Epithelial cell of proximal tubule (primary cell): ENCODE measurements at regions not wholly inside any gene's neighbourhood (a gene's known extent, or its start where the extent isn't known, plus 50 kb on each side); places are given as distances from the start of the nearest gene placed in this dataset.
A peak's percentile ranks its signal among the peaks of the same experiment; 100 is the strongest.

Experiments used
- DNase-seq: peaks from one replicate; pipeline ENCODE4 v3.0.0-alpha.2; 2011; ENCODE audit warnings: low read depth
- H3K4me3 ChIP-seq: 2 replicates; pipeline ENCODE4 v1.5.1; 2011; ENCODE audit warnings: low read depth, mild to moderate bottlenecking, low read length
- TF ChIP-seq, protein P1 (sequence below): conservative IDR thresholded peaks from 2 replicates; pipeline ENCODE4 v1.5.1; 2012; ENCODE audit warnings: low read depth, mild to moderate bottlenecking, low read length

DNA sequence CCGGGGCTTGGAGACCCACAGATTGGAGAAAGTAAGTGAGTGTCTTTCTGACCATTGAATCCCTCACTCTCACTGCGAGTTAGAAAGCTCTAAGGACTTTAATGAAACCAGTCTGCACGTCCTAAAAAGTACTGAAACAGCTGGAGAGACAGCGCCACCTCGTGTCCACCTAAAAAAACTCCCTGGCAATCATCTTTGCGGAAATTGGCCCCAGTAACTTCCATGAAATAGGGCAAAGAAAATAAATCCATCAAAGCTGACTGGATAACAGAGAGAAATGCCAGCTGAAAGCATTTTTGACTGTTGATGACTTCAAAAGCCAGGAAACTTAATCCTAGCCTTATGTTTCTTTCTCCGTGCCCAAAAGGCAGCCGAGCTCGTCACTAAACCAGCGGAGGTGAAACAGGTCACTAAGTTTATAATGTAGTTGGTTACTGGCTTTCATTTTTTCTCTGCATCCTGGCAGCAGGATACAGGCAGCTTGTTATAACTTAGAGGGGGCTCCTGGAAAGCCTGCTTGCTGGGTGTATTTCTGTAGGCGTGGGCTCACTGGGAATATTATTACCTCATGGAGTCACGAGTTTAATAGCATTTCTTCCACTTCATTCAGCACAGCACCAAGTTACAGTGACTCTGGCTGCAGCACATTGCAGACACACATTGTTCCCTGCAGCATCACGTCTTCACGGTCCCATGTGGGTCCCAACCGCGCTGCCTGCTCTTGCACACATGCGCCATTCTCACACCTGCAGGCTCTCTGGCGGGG lies 266.5 kb downstream of the HRH4 start:
- TF ChIP-seq, protein P1, sequence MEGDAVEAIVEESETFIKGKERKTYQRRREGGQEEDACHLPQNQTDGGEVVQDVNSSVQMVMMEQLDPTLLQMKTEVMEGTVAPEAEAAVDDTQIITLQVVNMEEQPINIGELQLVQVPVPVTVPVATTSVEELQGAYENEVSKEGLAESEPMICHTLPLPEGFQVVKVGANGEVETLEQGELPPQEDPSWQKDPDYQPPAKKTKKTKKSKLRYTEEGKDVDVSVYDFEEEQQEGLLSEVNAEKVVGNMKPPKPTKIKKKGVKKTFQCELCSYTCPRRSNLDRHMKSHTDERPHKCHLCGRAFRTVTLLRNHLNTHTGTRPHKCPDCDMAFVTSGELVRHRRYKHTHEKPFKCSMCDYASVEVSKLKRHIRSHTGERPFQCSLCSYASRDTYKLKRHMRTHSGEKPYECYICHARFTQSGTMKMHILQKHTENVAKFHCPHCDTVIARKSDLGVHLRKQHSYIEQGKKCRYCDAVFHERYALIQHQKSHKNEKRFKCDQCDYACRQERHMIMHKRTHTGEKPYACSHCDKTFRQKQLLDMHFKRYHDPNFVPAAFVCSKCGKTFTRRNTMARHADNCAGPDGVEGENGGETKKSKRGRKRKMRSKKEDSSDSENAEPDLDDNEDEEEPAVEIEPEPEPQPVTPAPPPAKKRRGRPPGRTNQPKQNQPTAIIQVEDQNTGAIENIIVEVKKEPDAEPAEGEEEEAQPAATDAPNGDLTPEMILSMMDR: peak; percentile 94
- peak overlapping the region; percentile 36 for H3K4me3 ChIP-seq
- DNase-seq: peak; percentile 16

DNA sequence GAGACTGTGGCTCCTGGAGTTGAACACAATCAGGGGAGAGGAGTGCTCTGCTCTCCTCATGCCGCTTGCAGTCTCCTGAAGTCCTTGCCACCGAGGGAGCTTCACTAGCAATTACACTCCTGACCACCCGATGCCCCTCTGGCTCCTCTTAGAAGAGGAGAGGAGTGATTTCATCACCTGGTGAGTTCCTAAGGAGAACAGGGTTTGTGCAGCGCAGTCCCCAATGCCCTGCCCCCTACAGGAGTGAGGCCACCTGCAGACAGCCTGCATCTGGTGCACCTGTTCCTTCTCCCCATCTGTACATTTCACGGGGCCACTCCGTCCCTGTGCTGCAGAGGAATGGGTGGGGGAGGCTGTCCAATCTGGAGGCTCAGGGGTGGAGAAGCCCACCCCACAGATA lies 267.2 kb downstream of the HRH4 start:
- no peak overlapping the region for H3K4me3 ChIP-seq
- TF ChIP-seq, protein P1: no peak
- no peak for DNase-seq

DNA sequence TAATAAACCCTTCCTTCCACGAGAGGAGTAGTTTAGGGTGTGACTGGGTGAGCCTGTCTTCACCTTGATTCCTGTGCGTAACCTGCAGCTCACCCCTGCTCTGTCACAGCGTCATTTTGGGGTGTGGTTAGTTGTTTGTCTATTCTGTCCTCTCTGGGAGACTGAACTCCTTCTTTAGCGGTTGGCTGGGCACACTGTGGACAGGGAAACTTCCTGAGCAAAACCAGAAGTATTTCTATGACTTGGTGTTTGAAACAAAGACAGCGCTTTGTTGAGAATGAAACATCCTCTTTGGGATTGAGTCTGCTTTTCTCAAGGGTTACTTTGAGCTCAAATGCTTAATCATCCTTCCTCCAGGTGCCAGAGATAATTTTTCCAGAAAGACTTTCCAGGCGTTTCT lies 270.7 kb downstream of the HRH4 start:
- TF ChIP-seq, protein P1: no peak
- DNase-seq: no peak
- no peak overlapping the region for H3K4me3 ChIP-seq

DNA sequence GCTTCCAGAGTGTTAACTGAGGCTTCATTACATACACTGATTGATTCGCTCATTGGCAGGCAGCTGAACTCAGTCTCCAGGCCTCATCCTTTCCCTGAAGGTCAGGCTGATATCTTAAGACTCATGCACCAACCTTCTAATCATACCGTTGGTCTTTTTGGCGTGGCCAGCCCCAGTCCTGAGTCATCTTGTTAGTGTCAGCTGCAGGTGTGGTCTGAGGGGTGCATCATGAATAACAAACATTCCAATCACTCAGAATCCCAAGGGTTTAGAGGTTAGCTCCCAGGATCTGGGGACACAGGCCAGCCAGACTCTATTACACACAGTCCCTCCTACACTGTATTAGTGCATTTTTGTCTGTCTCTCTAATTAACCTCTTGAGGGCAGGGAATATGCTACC lies 271.5 kb downstream of the HRH4 start:
- DNase-seq: no peak
- TF ChIP-seq, protein P1: no peak

DNA sequence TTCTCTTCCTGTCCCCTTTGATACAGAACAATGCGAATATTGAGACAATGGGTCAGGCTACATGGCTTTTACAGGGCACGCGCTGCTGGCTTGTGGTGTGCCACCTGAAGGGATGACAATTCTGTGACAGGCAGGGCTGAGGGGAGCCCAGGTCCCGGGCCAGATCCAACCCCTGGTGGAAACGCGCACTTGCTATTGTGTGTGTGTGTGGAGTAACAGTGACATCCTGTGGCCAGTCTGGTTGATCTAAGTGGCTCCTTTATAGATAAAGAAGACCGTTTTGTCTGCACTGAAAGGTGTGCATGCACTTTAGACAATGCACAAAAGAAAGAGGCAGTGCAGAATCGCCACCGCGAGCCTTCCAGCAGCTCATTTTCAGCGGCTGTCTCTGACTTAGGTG lies 273.6 kb downstream of the HRH4 start:
- TF ChIP-seq, protein P1: peak; percentile 61
- H3K4me3 ChIP-seq: no peak overlapping the region
- no peak for DNase-seq

More for the DNA sequence above, 271.5 kb downstream of the HRH4 start:
- no peak overlapping the region for H3K4me3 ChIP-seq

DNA sequence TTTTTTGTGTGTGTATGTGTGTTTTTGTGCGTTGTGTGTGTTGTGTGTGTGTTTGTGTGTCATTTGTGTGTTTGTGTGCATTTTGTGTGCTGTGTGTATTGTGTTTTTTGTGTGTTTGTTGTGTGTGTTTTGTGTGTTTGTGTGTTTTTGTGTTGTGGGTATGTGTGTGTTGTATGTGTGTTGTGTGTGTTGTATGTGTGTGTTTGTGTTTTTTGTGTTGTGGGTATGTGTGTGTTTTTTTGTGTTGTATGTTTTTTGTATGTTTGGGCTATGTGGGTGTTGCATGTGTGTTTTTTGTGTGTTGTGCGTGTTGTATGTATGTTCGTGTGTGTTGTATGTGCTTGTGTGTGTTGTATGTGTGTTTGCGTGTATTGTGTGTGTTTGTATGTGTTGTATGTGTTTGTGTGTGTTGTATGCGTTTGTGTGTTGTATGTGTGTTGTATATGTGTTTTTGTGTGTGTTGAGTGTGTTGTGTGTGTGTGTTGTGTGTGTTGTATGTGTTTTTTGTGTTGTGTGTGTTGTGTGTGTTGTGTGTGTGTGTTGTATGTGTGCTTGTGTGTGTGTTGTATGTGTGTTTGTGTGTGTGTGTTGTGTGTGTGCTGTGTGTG lies 275.3 kb downstream of the HRH4 start:
- no peak for DNase-seq
- TF ChIP-seq, protein P1: no peak
- no peak overlapping the region for H3K4me3 ChIP-seq
